ENCODE measurements at regions not wholly inside any gene's neighbourhood (a gene's known extent, or its start where the extent isn't known, plus 50 kb on each side); places are given as distances from the start of the nearest gene placed in this dataset.

DNA sequence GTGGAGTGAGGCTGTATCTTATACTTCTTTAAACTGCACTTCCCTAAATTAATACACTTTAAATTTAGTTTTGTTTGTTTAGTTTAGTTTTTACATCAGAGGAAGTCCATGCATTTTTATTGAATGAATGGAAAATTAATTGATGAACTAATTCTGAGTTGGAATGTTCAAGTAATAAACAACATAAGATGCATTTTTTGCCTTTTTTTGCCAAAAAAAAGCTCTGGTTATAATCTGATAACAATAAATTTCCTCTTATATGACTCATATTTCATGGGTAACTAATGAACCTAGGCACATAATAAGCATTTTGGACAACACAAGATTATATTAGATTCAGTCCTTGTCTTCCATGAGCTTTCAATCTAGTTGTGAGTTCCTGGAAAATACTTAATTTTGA lies 323.1 kb downstream of the CENPW start:
- ChIA-PET POLR2A (no interaction called here), CTCF (no interaction called here)
- Mint-ChIP-seq H3K36me3 (no peaks in the 10 kb centered on the region), H3K4me1 (no peaks in the 10 kb centered on the region), H3K27ac (no peak overlapping the region), H3K27me3 (ENCODE audit: low read depth) (no peaks in the 10 kb centered on the region), H3K9me3 (peaks cover 1% of the 10 kb centered on the region; the same call in 1 of the 2 replicates), H3K4me3 (no peak overlapping the region)
- ATAC-seq (no peak), DNase-seq (ENCODE audit: low spot score) (no peak)
- no peak for TF ChIP-seq EMX1 (CRISPR knock-in tag; IDR thresholded peaks at IDR 0.05)
- TF ChIP-seq ZBTB21 (CRISPR knock-in tag; IDR thresholded peaks at IDR 0.05; ENCODE audit: borderline replicate concordance): no peak
- TF ChIP-seq, protein P1, sequence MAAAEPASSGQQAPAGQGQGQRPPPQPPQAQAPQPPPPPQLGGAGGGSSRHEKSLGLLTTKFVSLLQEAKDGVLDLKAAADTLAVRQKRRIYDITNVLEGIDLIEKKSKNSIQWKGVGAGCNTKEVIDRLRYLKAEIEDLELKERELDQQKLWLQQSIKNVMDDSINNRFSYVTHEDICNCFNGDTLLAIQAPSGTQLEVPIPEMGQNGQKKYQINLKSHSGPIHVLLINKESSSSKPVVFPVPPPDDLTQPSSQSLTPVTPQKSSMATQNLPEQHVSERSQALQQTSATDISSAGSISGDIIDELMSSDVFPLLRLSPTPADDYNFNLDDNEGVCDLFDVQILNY (CRISPR knock-in tag; IDR thresholded peaks at IDR 0.05): no peak
- TF ChIP-seq, protein P2, sequence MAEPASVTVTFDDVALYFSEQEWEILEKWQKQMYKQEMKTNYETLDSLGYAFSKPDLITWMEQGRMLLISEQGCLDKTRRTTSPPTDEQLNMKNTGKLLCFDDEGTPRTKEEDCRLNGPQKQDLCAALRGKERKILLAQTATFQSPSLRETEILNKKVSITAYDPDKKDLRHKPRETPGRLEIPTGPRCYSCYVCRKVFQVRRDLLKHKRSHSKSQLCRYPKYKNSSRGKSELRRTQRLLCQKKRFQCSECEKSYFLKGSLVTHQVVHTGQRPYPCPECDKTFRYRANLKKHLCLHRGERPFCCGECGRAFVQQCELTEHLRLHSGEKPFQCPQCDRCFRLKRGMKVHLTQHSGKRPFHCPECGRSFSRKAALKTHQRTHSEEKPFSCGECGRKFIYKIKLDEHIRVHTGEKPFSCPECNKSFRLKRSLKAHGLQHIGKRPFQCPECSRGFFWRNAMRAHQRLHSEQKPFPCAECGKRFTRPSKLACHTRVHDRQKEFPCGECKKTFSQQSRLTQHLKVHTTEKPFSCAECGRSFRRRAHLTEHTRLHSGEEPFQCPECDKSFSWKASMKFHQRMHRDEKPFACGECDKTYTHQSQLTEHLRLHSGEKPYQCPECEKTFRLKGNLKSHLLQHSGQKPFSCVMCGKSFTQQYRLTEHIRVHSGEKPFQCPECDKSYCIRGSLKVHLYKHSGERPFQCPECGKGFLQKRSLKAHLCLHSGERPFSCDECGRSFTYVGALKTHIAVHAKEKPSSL (CRISPR knock-in tag; conservative IDR thresholded peaks at IDR 0.05): no peak
- TF ChIP-seq ESRRA (CRISPR knock-in tag; IDR thresholded peaks at IDR 0.05; ENCODE audit: borderline replicate concordance): no peak
- TF ChIP-seq ZNF671 (CRISPR knock-in tag; IDR thresholded peaks at IDR 0.05): no peak
- TF ChIP-seq FOXP1 (CRISPR knock-in tag; IDR thresholded peaks at IDR 0.05; ENCODE audit: borderline replicate concordance): no peak
- TF ChIP-seq NFE2L1 (CRISPR knock-in tag; IDR thresholded peaks at IDR 0.05): no peak
- TF ChIP-seq ZNF232 (CRISPR knock-in tag; IDR thresholded peaks at IDR 0.05): no peak
- no peak for TF ChIP-seq JAZF1 (CRISPR knock-in tag; IDR thresholded peaks at IDR 0.05)
- TF ChIP-seq, protein P3, sequence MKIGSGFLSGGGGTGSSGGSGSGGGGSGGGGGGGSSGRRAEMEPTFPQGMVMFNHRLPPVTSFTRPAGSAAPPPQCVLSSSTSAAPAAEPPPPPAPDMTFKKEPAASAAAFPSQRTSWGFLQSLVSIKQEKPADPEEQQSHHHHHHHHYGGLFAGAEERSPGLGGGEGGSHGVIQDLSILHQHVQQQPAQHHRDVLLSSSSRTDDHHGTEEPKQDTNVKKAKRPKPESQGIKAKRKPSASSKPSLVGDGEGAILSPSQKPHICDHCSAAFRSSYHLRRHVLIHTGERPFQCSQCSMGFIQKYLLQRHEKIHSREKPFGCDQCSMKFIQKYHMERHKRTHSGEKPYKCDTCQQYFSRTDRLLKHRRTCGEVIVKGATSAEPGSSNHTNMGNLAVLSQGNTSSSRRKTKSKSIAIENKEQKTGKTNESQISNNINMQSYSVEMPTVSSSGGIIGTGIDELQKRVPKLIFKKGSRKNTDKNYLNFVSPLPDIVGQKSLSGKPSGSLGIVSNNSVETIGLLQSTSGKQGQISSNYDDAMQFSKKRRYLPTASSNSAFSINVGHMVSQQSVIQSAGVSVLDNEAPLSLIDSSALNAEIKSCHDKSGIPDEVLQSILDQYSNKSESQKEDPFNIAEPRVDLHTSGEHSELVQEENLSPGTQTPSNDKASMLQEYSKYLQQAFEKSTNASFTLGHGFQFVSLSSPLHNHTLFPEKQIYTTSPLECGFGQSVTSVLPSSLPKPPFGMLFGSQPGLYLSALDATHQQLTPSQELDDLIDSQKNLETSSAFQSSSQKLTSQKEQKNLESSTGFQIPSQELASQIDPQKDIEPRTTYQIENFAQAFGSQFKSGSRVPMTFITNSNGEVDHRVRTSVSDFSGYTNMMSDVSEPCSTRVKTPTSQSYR (CRISPR knock-in tag; IDR thresholded peaks at IDR 0.05): no peak
- TF ChIP-seq ZNF416 (CRISPR knock-in tag; IDR thresholded peaks at IDR 0.05): no peak
- TF ChIP-seq JUN (CRISPR knock-in tag; IDR thresholded peaks at IDR 0.05): no peak

DNA sequence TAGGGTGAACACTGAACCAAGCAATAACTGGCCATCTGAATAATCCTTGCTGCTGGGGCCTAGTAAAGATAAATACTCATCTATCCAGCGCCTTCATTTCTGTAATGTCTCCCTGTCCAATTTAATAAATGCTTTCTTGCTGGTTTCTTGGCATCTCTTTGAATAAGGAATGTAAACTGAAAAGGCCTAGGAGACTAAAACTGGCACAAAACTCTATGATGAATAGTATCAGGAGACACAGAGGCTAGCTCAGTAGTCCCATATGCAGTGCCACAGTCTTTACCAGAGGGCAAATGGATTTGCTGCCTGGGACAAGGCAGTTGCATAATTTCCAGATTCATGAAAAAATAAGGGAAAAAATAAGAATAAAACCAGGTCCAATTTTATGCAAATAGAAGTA lies 324.4 kb downstream of the CENPW start:
- Mint-ChIP-seq H3K27me3 (ENCODE audit: low read depth) (no peaks in the 10 kb centered on the region), H3K9me3 (peaks cover 4% of the 10 kb centered on the region; the same call in 1 of the 2 replicates), H3K4me3 (no peak overlapping the region), H3K4me1 (no peaks in the 10 kb centered on the region), H3K36me3 (no peaks in the 10 kb centered on the region), H3K27ac (no peak overlapping the region)
- ChIA-PET CTCF (no interaction called here), POLR2A (interaction anchor here (0.6 kb wide), 1 partner anchor 399 kb away, joined by 4 read pairs; no protein-coding TSS in a partner anchor)
- ATAC-seq: no peak
- no peak for DNase-seq (ENCODE audit: low spot score)
- TF ChIP-seq, protein P4, sequence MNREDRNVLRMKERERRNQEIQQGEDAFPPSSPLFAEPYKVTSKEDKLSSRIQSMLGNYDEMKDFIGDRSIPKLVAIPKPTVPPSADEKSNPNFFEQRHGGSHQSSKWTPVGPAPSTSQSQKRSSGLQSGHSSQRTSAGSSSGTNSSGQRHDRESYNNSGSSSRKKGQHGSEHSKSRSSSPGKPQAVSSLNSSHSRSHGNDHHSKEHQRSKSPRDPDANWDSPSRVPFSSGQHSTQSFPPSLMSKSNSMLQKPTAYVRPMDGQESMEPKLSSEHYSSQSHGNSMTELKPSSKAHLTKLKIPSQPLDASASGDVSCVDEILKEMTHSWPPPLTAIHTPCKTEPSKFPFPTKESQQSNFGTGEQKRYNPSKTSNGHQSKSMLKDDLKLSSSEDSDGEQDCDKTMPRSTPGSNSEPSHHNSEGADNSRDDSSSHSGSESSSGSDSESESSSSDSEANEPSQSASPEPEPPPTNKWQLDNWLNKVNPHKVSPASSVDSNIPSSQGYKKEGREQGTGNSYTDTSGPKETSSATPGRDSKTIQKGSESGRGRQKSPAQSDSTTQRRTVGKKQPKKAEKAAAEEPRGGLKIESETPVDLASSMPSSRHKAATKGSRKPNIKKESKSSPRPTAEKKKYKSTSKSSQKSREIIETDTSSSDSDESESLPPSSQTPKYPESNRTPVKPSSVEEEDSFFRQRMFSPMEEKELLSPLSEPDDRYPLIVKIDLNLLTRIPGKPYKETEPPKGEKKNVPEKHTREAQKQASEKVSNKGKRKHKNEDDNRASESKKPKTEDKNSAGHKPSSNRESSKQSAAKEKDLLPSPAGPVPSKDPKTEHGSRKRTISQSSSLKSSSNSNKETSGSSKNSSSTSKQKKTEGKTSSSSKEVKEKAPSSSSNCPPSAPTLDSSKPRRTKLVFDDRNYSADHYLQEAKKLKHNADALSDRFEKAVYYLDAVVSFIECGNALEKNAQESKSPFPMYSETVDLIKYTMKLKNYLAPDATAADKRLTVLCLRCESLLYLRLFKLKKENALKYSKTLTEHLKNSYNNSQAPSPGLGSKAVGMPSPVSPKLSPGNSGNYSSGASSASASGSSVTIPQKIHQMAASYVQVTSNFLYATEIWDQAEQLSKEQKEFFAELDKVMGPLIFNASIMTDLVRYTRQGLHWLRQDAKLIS (CRISPR knock-in tag; IDR thresholded peaks at IDR 0.05; ENCODE audit: borderline replicate concordance): no peak
- TF ChIP-seq CREM (CRISPR knock-in tag; IDR thresholded peaks at IDR 0.05) (no peak), ZBTB21 (CRISPR knock-in tag; IDR thresholded peaks at IDR 0.05; ENCODE audit: borderline replicate concordance) (no peak), PRRX2 (CRISPR knock-in tag; IDR thresholded peaks at IDR 0.05) (no peak), SMAD4 (CRISPR knock-in tag; IDR thresholded peaks at IDR 0.05) (no peak)
- TF ChIP-seq, protein P5, sequence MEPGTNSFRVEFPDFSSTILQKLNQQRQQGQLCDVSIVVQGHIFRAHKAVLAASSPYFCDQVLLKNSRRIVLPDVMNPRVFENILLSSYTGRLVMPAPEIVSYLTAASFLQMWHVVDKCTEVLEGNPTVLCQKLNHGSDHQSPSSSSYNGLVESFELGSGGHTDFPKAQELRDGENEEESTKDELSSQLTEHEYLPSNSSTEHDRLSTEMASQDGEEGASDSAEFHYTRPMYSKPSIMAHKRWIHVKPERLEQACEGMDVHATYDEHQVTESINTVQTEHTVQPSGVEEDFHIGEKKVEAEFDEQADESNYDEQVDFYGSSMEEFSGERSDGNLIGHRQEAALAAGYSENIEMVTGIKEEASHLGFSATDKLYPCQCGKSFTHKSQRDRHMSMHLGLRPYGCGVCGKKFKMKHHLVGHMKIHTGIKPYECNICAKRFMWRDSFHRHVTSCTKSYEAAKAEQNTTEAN (CRISPR knock-in tag; IDR thresholded peaks at IDR 0.05): no peak
- TF ChIP-seq, protein P6, sequence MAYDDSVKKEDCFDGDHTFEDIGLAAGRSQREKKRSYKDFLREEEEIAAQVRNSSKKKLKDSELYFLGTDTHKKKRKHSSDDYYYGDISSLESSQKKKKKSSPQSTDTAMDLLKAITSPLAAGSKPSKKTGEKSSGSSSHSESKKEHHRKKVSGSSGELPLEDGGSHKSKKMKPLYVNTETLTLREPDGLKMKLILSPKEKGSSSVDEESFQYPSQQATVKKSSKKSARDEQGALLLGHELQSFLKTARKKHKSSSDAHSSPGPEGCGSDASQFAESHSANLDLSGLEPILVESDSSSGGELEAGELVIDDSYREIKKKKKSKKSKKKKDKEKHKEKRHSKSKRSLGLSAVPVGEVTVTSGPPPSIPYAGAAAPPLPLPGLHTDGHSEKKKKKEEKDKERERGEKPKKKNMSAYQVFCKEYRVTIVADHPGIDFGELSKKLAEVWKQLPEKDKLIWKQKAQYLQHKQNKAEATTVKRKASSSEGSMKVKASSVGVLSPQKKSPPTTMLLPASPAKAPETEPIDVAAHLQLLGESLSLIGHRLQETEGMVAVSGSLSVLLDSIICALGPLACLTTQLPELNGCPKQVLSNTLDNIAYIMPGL (CRISPR knock-in tag; IDR thresholded peaks at IDR 0.05): no peak
- TF ChIP-seq, protein P7, sequence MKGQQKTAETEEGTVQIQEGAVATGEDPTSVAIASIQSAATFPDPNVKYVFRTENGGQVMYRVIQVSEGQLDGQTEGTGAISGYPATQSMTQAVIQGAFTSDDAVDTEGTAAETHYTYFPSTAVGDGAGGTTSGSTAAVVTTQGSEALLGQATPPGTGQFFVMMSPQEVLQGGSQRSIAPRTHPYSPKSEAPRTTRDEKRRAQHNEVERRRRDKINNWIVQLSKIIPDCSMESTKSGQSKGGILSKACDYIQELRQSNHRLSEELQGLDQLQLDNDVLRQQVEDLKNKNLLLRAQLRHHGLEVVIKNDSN (CRISPR knock-in tag; IDR thresholded peaks at IDR 0.05): no peak

All from WTC11 (cell line).